ENCODE measurements at regions not wholly inside any gene's neighbourhood (a gene's known extent, or its start where the extent isn't known, plus 50 kb on each side); places are given as distances from the start of the nearest gene placed in this dataset.

GRCh38 chr12:73158341-73158740 lies 886.2 kb downstream of the TRHDE start:
- H3K9me3 ChIP-seq (ENCODE audit: control insufficient read depth, insufficient read depth, low read length), result peaks cover 11% of the 10 kb centered on the region
- H3K27ac ChIP-seq (ENCODE audit: low read depth, low read length), result no peak overlapping the region
- DNase-seq (ENCODE audit: low read depth, low spot score), result no peak
- H3K4me3 ChIP-seq (ENCODE audit: low read depth, low read length), result no peak overlapping the region
- CTCF ChIA-PET, result no interaction called here
- no peaks in the 10 kb centered on the region for H3K27me3 ChIP-seq (ENCODE audit: control insufficient read depth, insufficient read depth, low read length)
- POLR2A ChIA-PET, result no interaction called here
- no peak for TF ChIP-seq CTCF (IDR thresholded peaks at IDR 0.05; ENCODE audit: low read depth, low read length)

GRCh38 chr12:73159954-73160353 lies 887.8 kb downstream of the TRHDE start:
- no peak overlapping the region for H3K27ac ChIP-seq (ENCODE audit: low read depth, low read length)
- no peak for TF ChIP-seq CTCF (IDR thresholded peaks at IDR 0.05; ENCODE audit: low read depth, low read length)
- peaks cover 12% of the 10 kb centered on the region for H3K9me3 ChIP-seq (ENCODE audit: control insufficient read depth, insufficient read depth, low read length)
- no peaks in the 10 kb centered on the region for H3K27me3 ChIP-seq (ENCODE audit: control insufficient read depth, insufficient read depth, low read length)
- ChIA-PET CTCF (no interaction called here), POLR2A (no interaction called here)
- no peak overlapping the region for H3K4me3 ChIP-seq (ENCODE audit: low read depth, low read length)
- DNase-seq (ENCODE audit: low read depth, low spot score), result no peak

GRCh38 chr12:73161970-73162369 lies 889.8 kb downstream of the TRHDE start:
- no peak for TF ChIP-seq CTCF (IDR thresholded peaks at IDR 0.05; ENCODE audit: low read depth, low read length)
- Histone ChIP-seq H3K27ac (ENCODE audit: low read depth, low read length) (no peak overlapping the region), H3K27me3 (ENCODE audit: control insufficient read depth, insufficient read depth, low read length) (no peaks in the 10 kb centered on the region), H3K9me3 (ENCODE audit: control insufficient read depth, insufficient read depth, low read length) (peaks cover 12% of the 10 kb centered on the region), H3K4me3 (ENCODE audit: low read depth, low read length) (no peak overlapping the region)
- ChIA-PET POLR2A (no interaction called here), CTCF (no interaction called here)
- no peak for DNase-seq (ENCODE audit: low read depth, low spot score)

GRCh38 chr12:73180734-73181133 lies 908.6 kb downstream of the TRHDE start:
- H3K27ac ChIP-seq (ENCODE audit: low read depth, low read length), result no peak overlapping the region
- ChIA-PET CTCF (no interaction called here), POLR2A (no interaction called here)
- TF ChIP-seq CTCF (IDR thresholded peaks at IDR 0.05; ENCODE audit: low read depth, low read length), result no peak
- H3K9me3 ChIP-seq (ENCODE audit: control insufficient read depth, insufficient read depth, low read length), result peaks cover 11% of the 10 kb centered on the region
- H3K4me3 ChIP-seq (ENCODE audit: low read depth, low read length), result no peak overlapping the region
- H3K27me3 ChIP-seq (ENCODE audit: control insufficient read depth, insufficient read depth, low read length), result no peaks in the 10 kb centered on the region
- no peak for DNase-seq (ENCODE audit: low read depth, low spot score)

GRCh38 chr12:73181244-73181643 lies 909.1 kb downstream of the TRHDE start:
- Histone ChIP-seq H3K27me3 (ENCODE audit: control insufficient read depth, insufficient read depth, low read length) (no peaks in the 10 kb centered on the region), H3K27ac (ENCODE audit: low read depth, low read length) (no peak overlapping the region), H3K4me3 (ENCODE audit: low read depth, low read length) (no peak overlapping the region), H3K9me3 (ENCODE audit: control insufficient read depth, insufficient read depth, low read length) (peaks cover 11% of the 10 kb centered on the region)
- no peak for TF ChIP-seq CTCF (IDR thresholded peaks at IDR 0.05; ENCODE audit: low read depth, low read length)
- no peak for DNase-seq (ENCODE audit: low read depth, low spot score)
- ChIA-PET POLR2A (no interaction called here), CTCF (no interaction called here)

All from AG04450 (cell line).